NCI-H187 (cell line): ENCODE measurements at regions not wholly inside any gene's neighbourhood (a gene's known extent, or its start where the extent isn't known, plus 50 kb on each side); places are given as distances from the start of the nearest gene placed in this dataset.
"Not testable (repeated sequence)": the region's sequence is repeated elsewhere in the genome, so short reads cannot be mapped to it uniquely, and the experiment has no call there.

Experiments
- DNase-seq, 2 experiments: peaks; one replicate each; lab custom pipeline; 2025; lab: John Stamatoyannopoulos, UW

- DNase-seq = no peak
These were observed 103.7 kb upstream of the MNS1 start for GRCh38 chr15:56568466-56569167.

- DNase-seq = no peak
These were observed 92.5 kb upstream of the MNS1 start for GRCh38 chr15:56557415-56557814.

- no peak for DNase-seq
These were observed 88.5 kb upstream of the MNS1 start for GRCh38 chr15:56553486-56553885.

DNA sequence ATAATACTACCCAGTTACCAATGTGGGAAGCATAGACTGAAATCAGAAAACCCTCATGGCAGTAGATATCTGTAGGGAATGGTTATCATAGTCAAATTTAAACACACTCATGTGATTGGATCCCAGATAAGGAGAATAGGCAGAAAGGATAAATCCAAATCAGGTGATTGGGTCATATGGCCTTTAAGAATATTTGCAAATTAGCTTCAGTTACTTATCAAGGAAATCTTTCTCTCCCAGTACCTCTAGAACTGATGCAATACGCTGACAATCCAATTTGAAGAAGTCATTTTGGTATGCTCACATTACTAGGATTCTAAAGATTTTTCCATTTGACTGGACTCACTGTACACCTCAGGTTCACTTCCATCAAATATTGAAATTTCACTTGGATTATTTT is 87.7 kb upstream of the MNS1 start:
- DNase-seq = no peak

DNA sequence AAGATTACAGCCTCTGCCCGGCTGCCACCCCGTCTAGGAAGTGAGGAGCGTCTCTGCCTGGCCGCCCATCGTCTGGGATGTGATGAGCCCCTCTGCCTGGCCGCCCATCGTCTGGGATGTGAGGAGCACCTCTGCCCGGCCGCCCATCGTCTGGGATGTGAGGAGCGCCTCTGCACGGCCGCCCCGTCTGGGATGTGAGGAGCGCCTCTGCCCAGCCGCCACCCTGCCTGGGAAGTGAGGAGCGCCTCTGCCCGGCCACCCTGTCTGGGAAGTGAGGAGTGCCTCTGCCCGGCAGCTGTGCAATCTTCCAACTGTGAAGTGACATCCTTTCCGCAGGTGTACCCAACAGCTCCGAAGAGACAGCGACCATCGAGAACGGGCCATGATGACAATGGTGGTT is 75.6 kb upstream of the MNS1 start:
- not testable (repeated sequence) for DNase-seq

GRCh38 chr15:56540157-56540556 is 75.2 kb upstream of the MNS1 start:
- not testable (repeated sequence) for DNase-seq

DNA sequence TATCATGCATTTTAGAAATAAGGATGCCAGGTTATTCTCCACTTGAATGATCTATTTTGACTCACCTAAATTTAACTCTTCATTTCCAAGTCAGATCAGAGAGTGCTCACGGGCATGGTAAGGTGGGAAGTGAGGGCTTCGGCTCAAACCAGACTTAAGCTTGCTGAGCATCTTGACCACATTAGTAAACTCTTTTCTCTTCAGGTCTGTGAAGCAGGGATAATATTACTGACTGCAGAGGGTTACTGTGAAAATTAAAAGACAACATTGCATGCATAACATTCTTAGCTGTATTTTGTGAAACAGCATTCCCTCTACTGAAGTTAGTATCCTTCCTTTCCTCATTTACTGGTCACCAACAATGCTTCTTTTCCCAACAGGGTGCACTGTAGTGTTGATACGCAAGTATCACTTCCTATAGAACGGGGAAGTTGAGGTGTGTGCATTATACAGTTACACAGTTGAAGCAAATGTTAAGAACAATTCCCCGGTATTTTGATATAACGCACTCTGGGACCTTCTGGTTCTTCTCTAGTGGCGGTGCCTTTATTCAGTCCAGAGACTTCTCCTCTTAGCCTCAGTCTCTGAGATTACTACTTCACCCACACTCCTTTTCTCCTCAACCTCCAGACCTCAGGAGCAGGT is 74.1 kb upstream of the MNS1 start:
- no peak for DNase-seq

DNA sequence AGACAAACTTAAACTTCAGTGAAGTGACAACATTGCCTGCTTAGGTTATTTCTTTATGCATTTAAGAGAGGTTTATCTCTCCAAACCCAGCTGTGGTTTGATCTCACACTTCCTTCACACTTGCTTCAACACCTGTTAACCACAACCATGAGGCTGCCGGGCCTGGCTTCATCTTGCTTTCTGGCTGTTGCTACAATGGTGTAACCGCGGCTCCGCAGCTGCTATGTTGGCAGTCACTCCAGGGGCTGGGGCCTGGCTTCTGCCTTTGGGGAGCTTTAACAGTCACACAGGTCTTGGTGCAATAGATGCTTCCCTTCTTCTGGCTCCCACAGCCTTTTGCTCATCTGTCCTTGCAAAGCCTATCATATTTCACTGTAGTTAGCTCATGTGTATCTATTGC is 72.9 kb upstream of the MNS1 start:
- no peak for DNase-seq

GRCh38 chr15:56534728-56535127 is 69.8 kb upstream of the MNS1 start:
- no peak for DNase-seq

- DNase-seq = no peak
These were observed 68.9 kb upstream of the MNS1 start for GRCh38 chr15:56533731-56534403.

GRCh38 chr15:56532721-56533460 is 68.0 kb upstream of the MNS1 start:
- DNase-seq = peak; percentile 22 to 59

DNA sequence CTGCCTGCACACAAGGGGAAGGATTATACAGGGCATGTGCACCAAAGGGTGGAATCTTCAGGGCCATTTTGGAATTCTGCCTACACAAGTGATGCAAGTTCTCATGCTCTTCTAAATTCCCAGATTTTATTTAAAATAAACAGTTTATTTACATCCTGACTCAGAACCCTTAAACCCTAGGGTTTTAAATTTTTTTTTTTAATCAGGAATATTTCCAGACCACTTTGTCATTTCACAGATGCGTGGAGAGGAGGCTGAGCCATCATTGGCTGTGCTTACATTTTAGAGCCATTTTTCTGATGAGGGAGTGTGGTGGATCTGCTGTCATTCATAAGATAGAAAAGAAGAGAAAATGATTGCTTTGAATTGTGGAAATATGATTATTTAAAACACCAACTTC is 65.2 kb upstream of the MNS1 start:
- no peak for DNase-seq

DNA sequence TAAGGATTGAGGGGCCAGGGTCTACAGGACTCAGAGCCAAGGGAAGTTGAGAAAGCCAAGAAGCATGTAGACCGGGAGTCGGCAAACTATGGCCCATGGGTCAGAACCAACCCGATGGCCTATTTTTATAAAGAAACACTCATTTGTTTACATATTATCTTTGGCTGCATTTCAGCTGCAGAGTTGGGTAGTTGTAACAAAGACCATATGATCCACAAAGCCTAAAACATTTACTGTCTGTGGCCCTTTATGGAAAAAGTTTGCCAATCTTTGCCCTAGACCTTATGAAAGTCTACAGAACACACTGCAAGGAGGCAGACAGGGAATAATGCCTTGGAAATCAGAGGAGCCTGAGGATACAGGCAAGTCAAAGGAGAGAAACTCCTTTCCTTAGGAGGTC is 63.2 kb upstream of the MNS1 start:
- DNase-seq = no peak

GRCh38 chr15:56524915-56525314 is 60.0 kb upstream of the MNS1 start:
- DNase-seq = no peak

- no peak for DNase-seq
These were observed 58.6 kb upstream of the MNS1 start for GRCh38 chr15:56523521-56523920.

- no peak for DNase-seq
These were observed 54.1 kb upstream of the MNS1 start for GRCh38 chr15:56519000-56519399.
